Upper lobe of left lung (tissue), 4 donors: ENCODE measurements at regions not wholly inside any gene's neighbourhood (a gene's known extent, or its start where the extent isn't known, plus 50 kb on each side); places are given as distances from the start of the nearest gene placed in this dataset.

Experiments used
- POLR2A ChIP-seq, 4 donors: fragments of 450-650 bp; IDR thresholded peaks; one replicate each; pipeline ENCODE4 v1.5.1; 2016 to 2017; ENCODE audit warnings: antibody characterized with exemption in 4 of 4, mild to moderate bottlenecking in 2 of 4
- POLR2AphosphoS5 ChIP-seq, 2 donors: sonication (generic); formaldehyde crosslinking; IDR thresholded peaks; one replicate each; pipeline ENCODE4 v1.5.1; 2017; ENCODE audit warnings: antibody characterized with exemption in 2 of 2
- TF ChIP-seq, protein P1 (sequence below), 6 experiments: fragments of 450-650 bp in 4 of 6; fragments of 200-600 bp in 2 of 6; sonication (generic) in 2 of 6; IDR thresholded peaks; one replicate each; pipeline ENCODE4 v1.5.1; 2016 to 2019; ENCODE audit warnings: antibody characterized with exemption in 6 of 6

DNA sequence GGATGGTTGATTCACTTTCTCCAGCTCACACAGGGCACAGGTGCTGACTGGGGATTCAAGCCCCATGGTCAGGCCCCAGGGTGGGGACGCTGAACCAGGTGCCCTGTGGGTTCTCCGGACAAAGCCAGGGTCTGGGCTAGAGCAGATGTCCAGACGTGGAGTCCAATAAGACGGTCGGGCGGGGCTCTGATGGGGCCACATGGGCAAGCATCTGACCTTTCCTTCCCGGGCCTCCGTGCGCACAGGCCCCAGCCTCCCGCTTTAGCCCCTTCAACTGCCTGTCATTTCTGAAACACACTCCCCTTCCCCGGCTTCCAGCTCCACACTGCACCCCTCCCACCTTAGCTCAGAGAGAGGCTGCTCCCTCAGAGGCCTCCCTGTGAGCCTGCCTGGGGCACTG is 153.0 kb upstream of the PPP2R2D start:
- TF ChIP-seq, protein P1, sequence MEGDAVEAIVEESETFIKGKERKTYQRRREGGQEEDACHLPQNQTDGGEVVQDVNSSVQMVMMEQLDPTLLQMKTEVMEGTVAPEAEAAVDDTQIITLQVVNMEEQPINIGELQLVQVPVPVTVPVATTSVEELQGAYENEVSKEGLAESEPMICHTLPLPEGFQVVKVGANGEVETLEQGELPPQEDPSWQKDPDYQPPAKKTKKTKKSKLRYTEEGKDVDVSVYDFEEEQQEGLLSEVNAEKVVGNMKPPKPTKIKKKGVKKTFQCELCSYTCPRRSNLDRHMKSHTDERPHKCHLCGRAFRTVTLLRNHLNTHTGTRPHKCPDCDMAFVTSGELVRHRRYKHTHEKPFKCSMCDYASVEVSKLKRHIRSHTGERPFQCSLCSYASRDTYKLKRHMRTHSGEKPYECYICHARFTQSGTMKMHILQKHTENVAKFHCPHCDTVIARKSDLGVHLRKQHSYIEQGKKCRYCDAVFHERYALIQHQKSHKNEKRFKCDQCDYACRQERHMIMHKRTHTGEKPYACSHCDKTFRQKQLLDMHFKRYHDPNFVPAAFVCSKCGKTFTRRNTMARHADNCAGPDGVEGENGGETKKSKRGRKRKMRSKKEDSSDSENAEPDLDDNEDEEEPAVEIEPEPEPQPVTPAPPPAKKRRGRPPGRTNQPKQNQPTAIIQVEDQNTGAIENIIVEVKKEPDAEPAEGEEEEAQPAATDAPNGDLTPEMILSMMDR (IDR thresholded peaks at IDR 0.05), result no peak
- TF ChIP-seq POLR2A (IDR thresholded peaks at IDR 0.05) (no peak), POLR2AphosphoS5 (IDR thresholded peaks at IDR 0.05) (no peak)
